ENCODE measurements at regions not wholly inside any gene's neighbourhood (a gene's known extent, or its start where the extent isn't known, plus 50 kb on each side); places are given as distances from the start of the nearest gene placed in this dataset.

DNA sequence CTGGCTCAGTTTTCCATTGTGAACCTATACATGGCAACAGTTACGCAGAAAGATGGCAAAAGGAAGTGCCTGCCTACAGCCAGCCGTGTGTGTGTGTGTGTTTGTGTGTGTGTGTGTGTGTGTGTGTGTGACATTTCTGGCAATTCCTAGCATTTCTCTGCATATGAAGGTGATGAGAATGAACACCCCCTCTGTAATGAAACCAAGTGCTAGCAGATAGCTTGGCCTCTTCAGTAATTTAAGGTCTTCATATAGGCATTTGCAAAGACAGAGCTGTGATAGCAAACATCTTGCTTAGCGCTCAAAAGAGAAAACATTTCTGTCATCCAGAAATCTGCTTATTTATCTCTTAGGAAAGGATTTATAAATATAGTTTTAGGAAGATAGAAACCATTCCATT is 389.1 kb downstream of the AACS start:
- TF ChIP-seq, protein P1, sequence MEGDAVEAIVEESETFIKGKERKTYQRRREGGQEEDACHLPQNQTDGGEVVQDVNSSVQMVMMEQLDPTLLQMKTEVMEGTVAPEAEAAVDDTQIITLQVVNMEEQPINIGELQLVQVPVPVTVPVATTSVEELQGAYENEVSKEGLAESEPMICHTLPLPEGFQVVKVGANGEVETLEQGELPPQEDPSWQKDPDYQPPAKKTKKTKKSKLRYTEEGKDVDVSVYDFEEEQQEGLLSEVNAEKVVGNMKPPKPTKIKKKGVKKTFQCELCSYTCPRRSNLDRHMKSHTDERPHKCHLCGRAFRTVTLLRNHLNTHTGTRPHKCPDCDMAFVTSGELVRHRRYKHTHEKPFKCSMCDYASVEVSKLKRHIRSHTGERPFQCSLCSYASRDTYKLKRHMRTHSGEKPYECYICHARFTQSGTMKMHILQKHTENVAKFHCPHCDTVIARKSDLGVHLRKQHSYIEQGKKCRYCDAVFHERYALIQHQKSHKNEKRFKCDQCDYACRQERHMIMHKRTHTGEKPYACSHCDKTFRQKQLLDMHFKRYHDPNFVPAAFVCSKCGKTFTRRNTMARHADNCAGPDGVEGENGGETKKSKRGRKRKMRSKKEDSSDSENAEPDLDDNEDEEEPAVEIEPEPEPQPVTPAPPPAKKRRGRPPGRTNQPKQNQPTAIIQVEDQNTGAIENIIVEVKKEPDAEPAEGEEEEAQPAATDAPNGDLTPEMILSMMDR (conservative IDR thresholded peaks at IDR 0.05; ENCODE audit: low read depth, low read length): no peak
- no peak for TF ChIP-seq EZH2phosphoT487 (IDR thresholded peaks at IDR 0.05; ENCODE audit: borderline replicate concordance, low read length)

Measured in PC-3 (cell line).